SK-N-SH (cell line): ENCODE measurements at regions not wholly inside any gene's neighbourhood (a gene's known extent, or its start where the extent isn't known, plus 50 kb on each side); places are given as distances from the start of the nearest gene placed in this dataset.

Source experiments
- CTCF ChIA-PET: fragments of 300-600, 350-600 bp; formaldehyde crosslinking; extraction: SDS; loops from one replicate; lab custom pipeline; 2021; lab: Yijun Ruan, JAX
- POLR2A ChIA-PET: fragments of 350-600 bp; sonication (Branson Sonifier 250); formaldehyde crosslinking; extraction: SDS; loops from one replicate; lab custom pipeline; 2020; ENCODE audit warnings: antibody characterized with exemption, inconsistent platforms; lab: Yijun Ruan, JAX
- DNase-seq: peaks from one replicate; pipeline ENCODE4 v3.0.0; 2012
- H2AFZ ChIP-seq: fragments of 200-600 bp; sonication (generic); 2 replicates; pipeline ENCODE4 v1.8.1; 2016; ENCODE audit warnings: antibody characterized with exemption, mild to moderate bottlenecking, low read depth
- H3F3A ChIP-seq: fragments of 200-600 bp; sonication (generic); replicated peaks from 2 replicates; pipeline ENCODE3; 2016; ENCODE audit warnings: antibody characterized with exemption, mild to moderate bottlenecking; ENCODE audit not compliant: insufficient read depth
- H3K27ac ChIP-seq, 2 experiments: fragments of 200-500 bp in 1 of 2; fragments of 200-600 bp in 1 of 2; sonication (Bioruptor generic) in 1 of 2; sonication (generic), shearing (Covaris generic) in 1 of 2; 2 replicates each; pipeline versions ENCODE4 v1.5.1 to v1.6.1; 2014 to 2016; ENCODE audit warnings: low read depth in 2 of 2, inconsistent platforms in 1 of 2, low read length in 1 of 2, mild to moderate bottlenecking in 1 of 2, mixed read lengths in 1 of 2
- H3K27me3 ChIP-seq: fragments of 200-600 bp; sonication (generic), shearing (Covaris generic); 2 replicates; pipeline ENCODE4 v1.6.1; 2016; ENCODE audit warnings: mixed run types; ENCODE audit not compliant: insufficient read depth
- H3K36me3 ChIP-seq, 2 experiments: fragments of 200-500 bp in 1 of 2; fragments of 200-600 bp in 1 of 2; sonication (Bioruptor generic) in 1 of 2; sonication (generic) in 1 of 2; replicated peaks in 1 of 2; 2 replicates each; pipeline versions ENCODE3 to v1.5.1; 2014 to 2016; ENCODE audit warnings: low read length in 1 of 2, mild to moderate bottlenecking in 1 of 2; ENCODE audit not compliant: insufficient read depth in 2 of 2, control insufficient read depth in 1 of 2
- H3K4me1 ChIP-seq, 2 experiments: fragments of 200-500 bp in 1 of 2; fragments of 200-600 bp in 1 of 2; sonication (Bioruptor generic) in 1 of 2; sonication (generic), shearing (Covaris generic) in 1 of 2; 2 replicates each; pipeline versions ENCODE4 v1.5.1 to v1.6.1; 2014 to 2016; ENCODE audit warnings: low read depth in 1 of 2, low read length in 1 of 2, mixed run types in 1 of 2; ENCODE audit not compliant: insufficient read depth in 2 of 2, control insufficient read depth in 1 of 2
- H3K4me2 ChIP-seq: fragments of 200-600 bp; sonication (generic), shearing (Covaris generic); 2 replicates; pipeline ENCODE4 v1.6.1; 2017; ENCODE audit warnings: mixed run types
- H3K4me3 ChIP-seq, 2 experiments: fragments of 200-500 bp in 1 of 2; fragments of 200-600 bp in 1 of 2; sonication (Bioruptor generic) in 1 of 2; sonication (generic), shearing (Covaris generic) in 1 of 2; 2 replicates each; pipeline versions ENCODE4 v1.5.1 to v1.8.1; 2014 to 2016; ENCODE audit warnings: low read depth in 2 of 2, inconsistent platforms in 1 of 2, low read length in 1 of 2, mild to moderate bottlenecking in 1 of 2, mixed read lengths in 1 of 2, moderate library complexity in 1 of 2
- H3K79me2 ChIP-seq: fragments of 200-600 bp; sonication (generic); 2 replicates; pipeline ENCODE4 v1.8.1; 2017; ENCODE audit warnings: mild to moderate bottlenecking; ENCODE audit not compliant: insufficient read depth
- H3K9ac ChIP-seq: fragments of 200-600 bp; sonication (generic); 2 replicates; pipeline ENCODE4 v1.6.1; 2017; ENCODE audit warnings: mixed run types
- H3K9me2 ChIP-seq: fragments of 200-600 bp; sonication (generic); 2 replicates; pipeline ENCODE4 v1.6.1; 2017; ENCODE audit warnings: mixed run types
- H3K9me3 ChIP-seq: fragments of 200-600 bp; sonication (generic); 2 replicates; pipeline ENCODE4 v1.6.1; 2017; ENCODE audit warnings: mixed run types, mild to moderate bottlenecking, moderate library complexity
- H4K20me1 ChIP-seq: fragments of 200-600 bp; sonication (generic); 2 replicates; pipeline ENCODE4 v1.6.1; 2017; ENCODE audit warnings: mild to moderate bottlenecking, mixed run types; ENCODE audit not compliant: insufficient read depth
- CHD2 ChIP-seq: fragments of 150-350 bp; IDR thresholded peaks from 2 replicates; pipeline ENCODE4 v1.6.1; 2018; ENCODE audit warnings: low read length; ENCODE audit not compliant: partially characterized antibody
- CTCF ChIP-seq: fragments of 200-600 bp; sonication (generic); IDR thresholded peaks from 2 replicates; pipeline ENCODE4 v1.6.1; 2017; ENCODE audit warnings: antibody characterized with exemption, mild to moderate bottlenecking, moderate library complexity
- ELF1 ChIP-seq: IDR thresholded peaks from 2 replicates; pipeline ENCODE4 v1.4.0; 2012
- EP300 ChIP-seq, 2 experiments: IDR thresholded peaks; 2 replicates each; pipeline versions ENCODE4 v1.4.0 to v1.6.1; 2012; ENCODE audit warnings: borderline replicate concordance in 1 of 2, low read depth in 1 of 2, low read length in 1 of 2
- FOSL2 ChIP-seq: IDR thresholded peaks from 2 replicates; pipeline ENCODE4 v1.4.0; 2012; ENCODE audit warnings: low read depth, mild to moderate bottlenecking, moderate library complexity, borderline replicate concordance
- FOXJ3 ChIP-seq: sonication (generic); formaldehyde crosslinking; IDR thresholded peaks from 2 replicates; pipeline ENCODE4 v1.5.1; 2020; ENCODE audit warnings: mild to moderate bottlenecking, missing genetic modification reagents
- JUND ChIP-seq: IDR thresholded peaks from 2 replicates; pipeline ENCODE4 v1.4.0; 2012
- REST ChIP-seq: IDR thresholded peaks from 2 replicates; pipeline ENCODE4 v1.6.1; 2012; ENCODE audit warnings: mild to moderate bottlenecking, low read depth, low read length, moderate library complexity
- RFX5 ChIP-seq: IDR thresholded peaks from 2 replicates; pipeline ENCODE4 v1.6.1; 2012; ENCODE audit warnings: mild to moderate bottlenecking, improper control_type of control experiment, low read length
- TAF1 ChIP-seq: IDR thresholded peaks from 2 replicates; pipeline ENCODE4 v1.6.1; 2012; ENCODE audit warnings: low read depth, mild to moderate bottlenecking, low read length, moderate library complexity, borderline replicate concordance
- TEAD4 ChIP-seq: IDR thresholded peaks from 2 replicates; pipeline ENCODE4 v1.4.0; 2012; ENCODE audit warnings: mild to moderate bottlenecking, borderline replicate concordance; ENCODE audit not compliant: insufficient read depth
- USF1 ChIP-seq: IDR thresholded peaks from 2 replicates; pipeline ENCODE4 v1.4.0; 2012; ENCODE audit warnings: low read depth, borderline replicate concordance
- ZBTB33 ChIP-seq: IDR thresholded peaks from 2 replicates; pipeline ENCODE4 v1.4.0; 2012; ENCODE audit warnings: low read depth, borderline replicate concordance
- WGBS: methylation state at CpG from one replicate; pipeline ENCODE4 v1.1.6; 2017; ENCODE audit warnings: low lambda C conversion rate; 5-methylcytosine and 5-hydroxymethylcytosine counted together

GRCh38 chr11:134906356-134906955 lies 494.4 kb upstream of the B3GAT1 start:
- POLR2A ChIA-PET = no interaction called here
- no peak overlapping the region for H3K27ac ChIP-seq
- CTCF ChIA-PET = interaction anchor here (0.8 to 1.5 kb wide), 2 partner anchors 13 to 38 kb away, joined by 3 to 6 read pairs; no protein-coding TSS in a partner anchor
- H3F3A ChIP-seq = no peaks in the 10 kb centered on the region
- H3K79me2 ChIP-seq = no peaks in the 10 kb centered on the region
- no peaks in the 10 kb centered on the region for H3K36me3 ChIP-seq
- no peaks in the 10 kb centered on the region for H3K9me2 ChIP-seq
- no peaks in the 10 kb centered on the region; the same call in 1 of the 2 replicates for H3K9me3 ChIP-seq
- H2AFZ ChIP-seq = no peak overlapping the region
- no peaks in the 10 kb centered on the region for H4K20me1 ChIP-seq
- H3K27me3 ChIP-seq = no peaks in the 10 kb centered on the region
- H3K9ac ChIP-seq = no peak overlapping the region
- H3K4me2 ChIP-seq = no peak overlapping the region
- no peak for TF ChIP-seq ZBTB33
- no peak for TF ChIP-seq RFX5
- TF ChIP-seq TAF1 = no peak
- no peak for TF ChIP-seq CHD2
- no peak for TF ChIP-seq JUND
- TF ChIP-seq FOXJ3 (CRISPR knock-in tag) = no peak
- no peak for TF ChIP-seq REST
- no peak for TF ChIP-seq FOSL2
- TF ChIP-seq EP300 (IDR thresholded peaks at IDR 0.05; ENCODE audit: borderline replicate concordance in 1 of 2, low read depth in 1 of 2, low read length in 1 of 2) = no peak
- TF ChIP-seq USF1 = no peak
- no peak for TF ChIP-seq TEAD4
- no peak for TF ChIP-seq CTCF
- no peak for TF ChIP-seq ELF1
- DNase-seq = no peak
- peaks cover 0 to 14% of the 10 kb centered on the region in 2 experiments; a peak in 2 of 4 replicates for H3K4me1 ChIP-seq
- no peak overlapping the region for H3K4me3 ChIP-seq
- whole genome bisulfite sequencing = 47% methylated on average over 18 of the region's 19 CpGs
